Activated CD8-positive, alpha-beta memory T cell treated with anti-CD3 and anti-CD28 coated beads, Interleukin-2, amount 50 U/mL, for 4 hours (primary cell): ENCODE measurements at regions not wholly inside any gene's neighbourhood (a gene's known extent, or its start where the extent isn't known, plus 50 kb on each side); places are given as distances from the start of the nearest gene placed in this dataset.
"Not testable (repeated sequence)": the region's sequence is repeated elsewhere in the genome, so short reads cannot be mapped to it uniquely, and the experiment has no call there.

Experiments used
- DNase-seq: peaks from one replicate; pipeline ENCODE4 v3.0.0-alpha.2; 2020

- no peak for DNase-seq
These were observed 197.2 kb downstream of the VGLL3 start for GRCh38 chr3:86793786-86794185.

GRCh38 chr3:86792316-86792715 lies 198.6 kb downstream of the VGLL3 start:
- no peak for DNase-seq

- DNase-seq: no peak
These were observed 199.9 kb downstream of the VGLL3 start for GRCh38 chr3:86790884-86791549.

GRCh38 chr3:86788371-86788770 lies 202.6 kb downstream of the VGLL3 start:
- no peak for DNase-seq

GRCh38 chr3:86787091-86787490 lies 203.9 kb downstream of the VGLL3 start:
- DNase-seq: no peak

GRCh38 chr3:86785386-86785785 lies 205.6 kb downstream of the VGLL3 start:
- no peak for DNase-seq

- DNase-seq: no peak
These were observed 208.1 kb downstream of the VGLL3 start for GRCh38 chr3:86782866-86783265.

GRCh38 chr3:86782286-86782685 lies 208.7 kb downstream of the VGLL3 start:
- no peak for DNase-seq

GRCh38 chr3:86774082-86774691 lies 216.8 kb downstream of the VGLL3 start:
- DNase-seq: no peak

GRCh38 chr3:86772699-86773098 lies 218.2 kb downstream of the VGLL3 start:
- DNase-seq: no peak

GRCh38 chr3:86771741-86772512 lies 219.0 kb downstream of the VGLL3 start:
- DNase-seq: no peak

GRCh38 chr3:86766331-86766730 lies 224.6 kb downstream of the VGLL3 start:
- no peak for DNase-seq

GRCh38 chr3:86757322-86758179 lies 233.4 kb downstream of the VGLL3 start:
- not testable (repeated sequence) for DNase-seq

GRCh38 chr3:86748015-86748414 lies 242.9 kb downstream of the VGLL3 start:
- DNase-seq: no peak

- DNase-seq: no peak
These were observed 246.9 kb downstream of the VGLL3 start for GRCh38 chr3:86744051-86744450.

- DNase-seq: no peak
These were observed 247.7 kb downstream of the VGLL3 start for GRCh38 chr3:86743233-86743632.

GRCh38 chr3:86740751-86741150 lies 250.2 kb downstream of the VGLL3 start:
- no peak for DNase-seq

- DNase-seq: no peak
These were observed 251.7 kb downstream of the VGLL3 start for GRCh38 chr3:86739244-86739643.

- no peak for DNase-seq
These were observed 252.3 kb downstream of the VGLL3 start for GRCh38 chr3:86738684-86739083.

- DNase-seq: no peak
These were observed 253.4 kb downstream of the VGLL3 start for GRCh38 chr3:86737517-86737916.

- no peak for DNase-seq
These were observed 257.7 kb downstream of the VGLL3 start for GRCh38 chr3:86733257-86733656.

- no peak for DNase-seq
These were observed 259.4 kb downstream of the VGLL3 start for GRCh38 chr3:86731501-86731901.

- no peak for DNase-seq
These were observed 267.5 kb downstream of the VGLL3 start for GRCh38 chr3:86723433-86723832.
